Choroid plexus epithelial cell (primary cell): ENCODE measurements at regions not wholly inside any gene's neighbourhood (a gene's known extent, or its start where the extent isn't known, plus 50 kb on each side); places are given as distances from the start of the nearest gene placed in this dataset.
A peak's percentile ranks its signal among the peaks of the same experiment; 100 is the strongest.

Experiments
- DNase-seq: peaks from one replicate; pipeline ENCODE4 v3.0.0-alpha.2; 2010; ENCODE audit warnings: low read depth
- H3K4me3 ChIP-seq: 2 replicates; pipeline ENCODE4 v1.5.1; 2011; ENCODE audit warnings: low read depth, mild to moderate bottlenecking, control low read depth, low read length, moderate library complexity
- CTCF ChIP-seq: conservative IDR thresholded peaks from 2 replicates; pipeline ENCODE4 v1.5.1; 2011; ENCODE audit warnings: low read depth, mild to moderate bottlenecking, control low read depth, inconsistent platforms, low read length, moderate library complexity

GRCh38 chr6:15044146-15044882, 201.6 kb upstream of the JARID2 start:
- no peak for TF ChIP-seq CTCF
- no peak for DNase-seq
- no peak overlapping the region for H3K4me3 ChIP-seq

GRCh38 chr6:15044948-15045347, 200.9 kb upstream of the JARID2 start:
- TF ChIP-seq CTCF: no peak
- H3K4me3 ChIP-seq: no peak overlapping the region
- peak; percentile 27 for DNase-seq

- no peak for TF ChIP-seq CTCF
- no peak for DNase-seq
- no peak overlapping the region for H3K4me3 ChIP-seq
Measured at GRCh38 chr6:15046751-15047150, 199.1 kb upstream of the JARID2 start.

- no peak for TF ChIP-seq CTCF
- DNase-seq: no peak
- no peak overlapping the region for H3K4me3 ChIP-seq
Measured at GRCh38 chr6:15048367-15048766, 197.5 kb upstream of the JARID2 start.

- H3K4me3 ChIP-seq: no peak overlapping the region
- no peak for TF ChIP-seq CTCF
- DNase-seq: no peak
Measured at GRCh38 chr6:15058200-15059061, 187.4 kb upstream of the JARID2 start.

GRCh38 chr6:15061180-15061641, 184.7 kb upstream of the JARID2 start:
- no peak for DNase-seq
- no peak overlapping the region for H3K4me3 ChIP-seq
- no peak for TF ChIP-seq CTCF
